HepG2 (cell line): ENCODE measurements at regions not wholly inside any gene's neighbourhood (a gene's known extent, or its start where the extent isn't known, plus 50 kb on each side); places are given as distances from the start of the nearest gene placed in this dataset.

Experiments
- ATAC-seq: fragments of 200-7000 bp; cut with Tn5 transposase; 3 replicates; pipeline ENCODE4 v1.9.1; 2020; ENCODE audit warnings: mild to moderate bottlenecking, moderate library complexity
- BruUV-seq: library from RNA; stranded (reverse); fragments of 400-500 nt; replicated peaks from 2 replicates; lab custom pipeline; 2021; lab: Mats Ljungman, UMichigan
- CTCF ChIA-PET: fragments of 300-600 bp; formaldehyde crosslinking; extraction: SDS; loops from one replicate; lab custom pipeline; 2021; ENCODE audit warnings: low total read pairs, inconsistent platforms, low intra/inter-chr PET ratio; lab: Yijun Ruan, JAX
- POLR2A ChIA-PET: fragments of 350-600 bp; sonication (Branson Sonifier 250); formaldehyde crosslinking; loops from one replicate; lab custom pipeline; 2020; ENCODE audit warnings: antibody characterized with exemption, inconsistent platforms; lab: Yijun Ruan, JAX
- DNase-seq: peaks from one replicate; pipeline ENCODE4 v3.0.0-alpha.2; 2015; ENCODE audit warnings: low spot score
- FAIRE-seq: peaks from 3 replicates; lab custom pipeline; 2011; peaks lifted over from hg19 to GRCh38; lab: Jason Lieb, UNC
- H2AFZ ChIP-seq: one replicate; pipeline ENCODE4 v1.6.1; 2011; ENCODE audit warnings: low read length, inconsistent platforms
- H3K27ac ChIP-seq: fragments of 300-600 bp; 3 replicates; pipeline ENCODE4 v1.8.0; 2011; ENCODE audit warnings: mixed run types, mild to moderate bottlenecking, mixed read lengths, low read length, inconsistent platforms; ENCODE audit not compliant: insufficient read depth; ENCODE audit errors: extremely low read length
- H3K27me3 ChIP-seq, 2 experiments: fragments of 200-600 bp in 1 of 2; 2 replicates in 1 of 2; 3 replicates in 1 of 2; pipeline versions ENCODE4 v1.6.0 to v1.8.0; 2011; ENCODE audit warnings: low read length in 2 of 2, mild to moderate bottlenecking in 2 of 2, moderate library complexity in 2 of 2, inconsistent platforms in 1 of 2; ENCODE audit not compliant: insufficient read depth in 2 of 2, control insufficient read depth in 1 of 2
- H3K36me3 ChIP-seq, 2 experiments: fragments of 200-600 bp in 1 of 2; replicated peaks in 1 of 2; 2 replicates in 1 of 2; 3 replicates in 1 of 2; pipeline versions ENCODE4 v1.5.1 to v1.8.0; 2011; ENCODE audit warnings: low read length in 2 of 2, inconsistent platforms in 1 of 2; ENCODE audit not compliant: insufficient read depth in 2 of 2, control insufficient read depth in 1 of 2
- H3K4me1 ChIP-seq: 2 replicates; pipeline ENCODE4 v1.5.1; 2012; ENCODE audit warnings: low read length, inconsistent platforms; ENCODE audit not compliant: insufficient read depth
- H3K4me2 ChIP-seq: 2 replicates; pipeline ENCODE4 v1.6.0; 2011; ENCODE audit warnings: low read depth, low read length, inconsistent platforms
- H3K4me3 ChIP-seq, 3 experiments: fragments of 200-600 bp in 1 of 3; sonication (generic), shearing (Covaris generic) in 1 of 3; replicated peaks in 1 of 3; 2 replicates each; pipeline ENCODE4 v1.5.1; 2011 to 2016; ENCODE audit warnings: low read length in 3 of 3, inconsistent platforms in 2 of 3, low read depth in 2 of 3, mild to moderate bottlenecking in 2 of 3, control low read depth in 1 of 3, mixed read lengths in 1 of 3; ENCODE audit not compliant: insufficient read depth in 1 of 3
- H3K79me2 ChIP-seq: one replicate; pipeline ENCODE4 v1.6.1; 2011; ENCODE audit warnings: low read length, inconsistent platforms; ENCODE audit not compliant: insufficient read depth
- H3K9ac ChIP-seq: 2 replicates; pipeline ENCODE4 v1.6.0; 2011; ENCODE audit warnings: mild to moderate bottlenecking, low read depth, low read length, inconsistent platforms; ENCODE audit not compliant: insufficient read depth
- H3K9me3 ChIP-seq: 2 replicates; pipeline ENCODE4 v1.5.1; 2012; ENCODE audit warnings: mild to moderate bottlenecking, low read length
- H4K20me1 ChIP-seq: 2 replicates; pipeline ENCODE4 v1.6.0; 2011; ENCODE audit warnings: inconsistent platforms, mild to moderate bottlenecking, low read length, moderate library complexity; ENCODE audit not compliant: insufficient read depth
- DBP ChIP-seq: sonication (generic); formaldehyde crosslinking; IDR thresholded peaks from 2 replicates; pipeline ENCODE4 v1.4.0; 2020; ENCODE audit warnings: missing genetic modification reagents; ENCODE audit errors: not compliant biosample characterization
- MAFF ChIP-seq: IDR thresholded peaks from 2 replicates; pipeline ENCODE4 v1.6.1; 2011; ENCODE audit warnings: low read depth, low read length, improper control_type of control experiment
- MAFK ChIP-seq, 2 experiments: IDR thresholded peaks in 1 of 2; conservative IDR thresholded peaks in 1 of 2; 2 replicates each; pipeline ENCODE4 v1.6.1; 2011; ENCODE audit warnings: improper control_type of control experiment in 2 of 2, low read length in 2 of 2
- MEIS1 ChIP-seq: sonication (generic); formaldehyde crosslinking; IDR thresholded peaks from 2 replicates; pipeline ENCODE4 v1.9.0; 2021; ENCODE audit warnings: mild to moderate bottlenecking, missing genetic modification reagents, moderate library complexity, borderline replicate concordance
- SETDB1 ChIP-seq: sonication (generic); formaldehyde crosslinking; IDR thresholded peaks from 2 replicates; pipeline ENCODE4 v1.5.1; 2020; ENCODE audit warnings: missing genetic modification reagents, mild to moderate bottlenecking, borderline replicate concordance
- TSC22D2 ChIP-seq: sonication (generic); formaldehyde crosslinking; IDR thresholded peaks from 2 replicates; pipeline ENCODE4 v1.5.1; 2020; ENCODE audit warnings: missing genetic modification reagents, mild to moderate bottlenecking, borderline replicate concordance
- ZNF253 ChIP-seq: sonication (generic); formaldehyde crosslinking; IDR thresholded peaks from 2 replicates; pipeline ENCODE4 v1.8.0; 2022; ENCODE audit warnings: mild to moderate bottlenecking, missing genetic modification reagents, borderline replicate concordance
- WGBS: methylation state at CpG from one replicate; pipeline ENCODE4 v1.1.6; 2017; ENCODE audit warnings: low lambda C conversion rate; 5-methylcytosine and 5-hydroxymethylcytosine counted together
- in situ Hi-C: cut with HindIII; loops from 2 replicates; pipeline ENCODE4 v1.10.0; 2017; ENCODE audit warnings: low pct_unique_long_range_greater_than_20kb; ENCODE audit not compliant: extremely low pct_ligation_motif_present
- intact Hi-C: fragments of 100-400 bp; cut with micrococcal nuclease; formaldehyde crosslinking; loops from one replicate; pipeline ENCODE4 v1.10.0; 2022; ENCODE audit not compliant: unreplicated experiment
- TF ChIP-seq, protein P1 (sequence below): IDR thresholded peaks from 2 replicates; pipeline ENCODE4 v1.6.1; 2016

GRCh38 chr15:53869806-53870073 is 108.5 kb upstream of the UNC13C start (continued):
- TF ChIP-seq MEIS1 (CRISPR knock-in tag) (no peak), DBP (CRISPR knock-in tag) (no peak)
- TF ChIP-seq, protein P1, sequence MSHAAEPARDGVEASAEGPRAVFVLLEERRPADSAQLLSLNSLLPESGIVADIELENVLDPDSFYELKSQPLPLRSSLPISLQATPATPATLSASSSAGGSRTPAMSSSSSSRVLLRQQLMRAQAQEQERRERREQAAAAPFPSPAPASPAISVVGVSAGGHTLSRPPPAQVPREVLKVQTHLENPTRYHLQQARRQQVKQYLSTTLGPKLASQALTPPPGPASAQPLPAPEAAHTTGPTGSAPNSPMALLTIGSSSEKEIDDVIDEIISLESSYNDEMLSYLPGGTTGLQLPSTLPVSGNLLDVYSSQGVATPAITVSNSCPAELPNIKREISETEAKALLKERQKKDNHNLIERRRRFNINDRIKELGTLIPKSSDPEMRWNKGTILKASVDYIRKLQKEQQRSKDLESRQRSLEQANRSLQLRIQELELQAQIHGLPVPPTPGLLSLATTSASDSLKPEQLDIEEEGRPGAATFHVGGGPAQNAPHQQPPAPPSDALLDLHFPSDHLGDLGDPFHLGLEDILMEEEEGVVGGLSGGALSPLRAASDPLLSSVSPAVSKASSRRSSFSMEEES = peak; percentile 39; the same call in 1 of the 2 replicates
- TF ChIP-seq, all 625 proteins: peak for 11

DNA sequence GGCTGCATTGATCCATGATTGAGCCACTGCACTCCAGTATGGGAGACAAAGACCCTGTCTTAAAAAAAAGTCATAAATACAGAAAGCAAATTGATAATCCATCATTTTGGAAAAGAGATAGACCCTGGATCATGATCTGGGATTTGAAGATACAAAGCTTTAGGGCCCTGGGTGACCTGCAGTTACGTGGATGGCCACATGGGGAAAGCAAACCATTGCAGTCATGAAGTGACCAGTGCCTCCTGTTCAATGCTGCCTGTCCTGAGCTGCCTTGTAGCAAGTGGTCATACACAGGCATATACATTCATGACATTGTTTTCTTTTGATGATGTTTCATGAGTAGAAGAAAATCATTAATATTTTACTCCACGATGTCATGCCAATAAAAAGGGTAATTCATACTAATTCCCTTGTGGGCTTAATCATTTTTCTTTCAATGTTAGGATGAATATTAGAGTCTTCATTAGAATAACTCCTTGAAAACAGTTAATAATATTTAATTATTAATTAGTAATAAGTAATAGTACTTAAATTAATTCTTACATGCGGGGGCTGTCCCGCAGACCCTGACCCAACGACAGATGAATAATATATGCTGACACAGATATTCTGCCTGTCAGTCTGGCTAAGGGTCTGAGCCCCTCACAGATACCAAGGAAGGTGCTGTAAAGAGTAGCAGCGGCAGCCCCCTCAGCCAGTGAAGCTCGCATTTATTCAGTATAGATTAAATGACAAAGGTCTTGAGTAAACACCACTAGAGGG is 109.0 kb upstream of the UNC13C start:
- Histone ChIP-seq H3K9me3 (peaks cover 30% of the 10 kb centered on the region), H4K20me1 (no peaks in the 10 kb centered on the region), H3K27ac (no peak overlapping the region), H3K27me3 (no peaks in the 10 kb centered on the region), H3K4me2 (no peak overlapping the region), H3K36me3 (no peaks in the 10 kb centered on the region), H3K79me2 (no peaks in the 10 kb centered on the region), H3K9ac (no peak overlapping the region), H3K4me3 (no peak overlapping the region), H3K4me1 (peaks cover 14% of the 10 kb centered on the region; the same call in 1 of the 2 replicates), H2AFZ (no peak overlapping the region)
- intact Hi-C loops = no loop called here
- no TSS peak for BruUV-seq
- DNase-seq (no peak), FAIRE-seq (no peak), ATAC-seq (no peak)
- ChIA-PET POLR2A (no interaction called here), CTCF (no interaction called here)
- WGBS = 56% methylated on average over 7 of the region's 7 CpGs
- in situ Hi-C loops = no loop called here
- TF ChIP-seq MAFF (peak; percentile 42; the same call in 1 of the 2 replicates), MAFK (conservative IDR thresholded peaks at IDR 0.05 in 1 of 2, IDR thresholded peaks at IDR 0.05 in 1 of 2; ENCODE audit: low read length in 2 of 2) (peak; percentile 50 to 81; a peak in 3 of 4 replicates), ZNF253 (CRISPR knock-in tag) (peak; percentile 98), SETDB1 (CRISPR knock-in tag) (peak; percentile 97), TSC22D2 (CRISPR knock-in tag) (no peak)
